ENCODE measurements at regions not wholly inside any gene's neighbourhood (a gene's known extent, or its start where the extent isn't known, plus 50 kb on each side); places are given as distances from the start of the nearest gene placed in this dataset.

- H3K9me3 ChIP-seq (ENCODE audit: control insufficient read depth, insufficient read depth, low read length), result peaks cover 3% of the 10 kb centered on the region; the same call in 1 of the 2 replicates
- ChIA-PET POLR2A (no interaction called here), CTCF (interaction anchor here (0.9 kb wide), 1 partner anchor 434 kb away, joined by 6 read pairs; no protein-coding TSS in a partner anchor)
- no peak overlapping the region for H3K4me3 ChIP-seq (ENCODE audit: low read depth, low read length)
- H3K27ac ChIP-seq (ENCODE audit: low read depth, low read length), result no peak overlapping the region
- no peaks in the 10 kb centered on the region for H3K27me3 ChIP-seq (ENCODE audit: control insufficient read depth, insufficient read depth, low read length)
- TF ChIP-seq, protein P1, sequence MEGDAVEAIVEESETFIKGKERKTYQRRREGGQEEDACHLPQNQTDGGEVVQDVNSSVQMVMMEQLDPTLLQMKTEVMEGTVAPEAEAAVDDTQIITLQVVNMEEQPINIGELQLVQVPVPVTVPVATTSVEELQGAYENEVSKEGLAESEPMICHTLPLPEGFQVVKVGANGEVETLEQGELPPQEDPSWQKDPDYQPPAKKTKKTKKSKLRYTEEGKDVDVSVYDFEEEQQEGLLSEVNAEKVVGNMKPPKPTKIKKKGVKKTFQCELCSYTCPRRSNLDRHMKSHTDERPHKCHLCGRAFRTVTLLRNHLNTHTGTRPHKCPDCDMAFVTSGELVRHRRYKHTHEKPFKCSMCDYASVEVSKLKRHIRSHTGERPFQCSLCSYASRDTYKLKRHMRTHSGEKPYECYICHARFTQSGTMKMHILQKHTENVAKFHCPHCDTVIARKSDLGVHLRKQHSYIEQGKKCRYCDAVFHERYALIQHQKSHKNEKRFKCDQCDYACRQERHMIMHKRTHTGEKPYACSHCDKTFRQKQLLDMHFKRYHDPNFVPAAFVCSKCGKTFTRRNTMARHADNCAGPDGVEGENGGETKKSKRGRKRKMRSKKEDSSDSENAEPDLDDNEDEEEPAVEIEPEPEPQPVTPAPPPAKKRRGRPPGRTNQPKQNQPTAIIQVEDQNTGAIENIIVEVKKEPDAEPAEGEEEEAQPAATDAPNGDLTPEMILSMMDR (IDR thresholded peaks at IDR 0.05; ENCODE audit: low read depth, low read length), result no peak
- DNase-seq (ENCODE audit: low read depth, low spot score), result no peak
Observed at GRCh38 chr3:110646055-110646454, 425.6 kb upstream of the NECTIN3 start.

- no peaks in the 10 kb centered on the region for H3K27me3 ChIP-seq (ENCODE audit: control insufficient read depth, insufficient read depth, low read length)
- ChIA-PET POLR2A (no interaction called here), CTCF (no interaction called here)
- peaks cover 3% of the 10 kb centered on the region; the same call in 1 of the 2 replicates for H3K9me3 ChIP-seq (ENCODE audit: control insufficient read depth, insufficient read depth, low read length)
- TF ChIP-seq, protein P1 (IDR thresholded peaks at IDR 0.05; ENCODE audit: low read depth, low read length), result no peak
- H3K4me3 ChIP-seq (ENCODE audit: low read depth, low read length), result no peak overlapping the region
- no peak overlapping the region for H3K27ac ChIP-seq (ENCODE audit: low read depth, low read length)
- no peak for DNase-seq (ENCODE audit: low read depth, low spot score)
Observed at GRCh38 chr3:110646496-110646895, 425.1 kb upstream of the NECTIN3 start.

DNA sequence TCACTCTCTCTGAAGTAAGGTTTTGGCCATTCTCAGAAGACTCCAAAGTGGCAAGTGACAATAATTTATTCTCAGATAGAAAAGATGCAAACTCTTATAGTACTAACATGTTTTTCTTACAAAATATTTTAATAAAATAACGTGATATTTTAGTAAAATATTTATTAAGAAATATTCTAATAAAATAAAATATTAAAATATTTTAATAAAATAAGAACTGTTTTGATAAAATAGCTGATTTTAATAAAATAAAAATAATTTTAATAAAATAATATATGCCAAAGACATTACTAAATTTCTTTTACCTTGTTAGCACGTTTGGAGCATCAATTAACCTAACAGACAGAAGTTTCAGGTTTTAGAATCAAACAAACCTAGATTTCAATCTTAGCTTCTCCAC lies 424.0 kb upstream of the NECTIN3 start:
- Histone ChIP-seq H3K27me3 (ENCODE audit: control insufficient read depth, insufficient read depth, low read length) (no peaks in the 10 kb centered on the region), H3K27ac (ENCODE audit: low read depth, low read length) (no peak overlapping the region), H3K9me3 (ENCODE audit: control insufficient read depth, insufficient read depth, low read length) (peaks cover 3% of the 10 kb centered on the region; the same call in 1 of the 2 replicates), H3K4me3 (ENCODE audit: low read depth, low read length) (no peak overlapping the region)
- ChIA-PET CTCF (no interaction called here), POLR2A (no interaction called here)
- DNase-seq (ENCODE audit: low read depth, low spot score), result no peak
- TF ChIP-seq, protein P1 (IDR thresholded peaks at IDR 0.05; ENCODE audit: low read depth, low read length), result no peak

DNA sequence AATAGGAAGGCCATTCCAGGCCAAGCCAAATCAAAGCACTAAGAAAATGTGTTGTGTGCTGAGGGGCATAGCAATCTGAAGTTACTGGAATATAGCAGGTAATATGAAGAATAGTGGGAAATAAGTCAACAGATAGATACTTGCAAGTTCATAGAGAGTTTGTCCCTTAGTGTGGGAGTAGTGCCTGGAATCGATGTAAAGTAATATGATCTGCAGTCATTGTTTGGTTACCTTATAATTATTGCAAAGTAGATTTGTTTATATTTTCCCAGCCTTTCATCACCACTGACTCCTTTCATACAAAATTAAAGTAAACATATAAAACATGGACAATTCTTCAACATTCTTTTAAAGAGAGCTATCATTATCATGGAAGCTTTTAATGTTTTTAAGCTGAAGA lies 420.9 kb upstream of the NECTIN3 start:
- ChIA-PET POLR2A (no interaction called here), CTCF (no interaction called here)
- peak; percentile 15 for DNase-seq (ENCODE audit: low read depth, low spot score)
- H3K9me3 ChIP-seq (ENCODE audit: control insufficient read depth, insufficient read depth, low read length), result no peaks in the 10 kb centered on the region
- no peak overlapping the region for H3K4me3 ChIP-seq (ENCODE audit: low read depth, low read length)
- H3K27ac ChIP-seq (ENCODE audit: low read depth, low read length), result no peak overlapping the region
- TF ChIP-seq, protein P1 (IDR thresholded peaks at IDR 0.05; ENCODE audit: low read depth, low read length), result no peak
- no peaks in the 10 kb centered on the region for H3K27me3 ChIP-seq (ENCODE audit: control insufficient read depth, insufficient read depth, low read length)

- Histone ChIP-seq H3K4me3 (ENCODE audit: low read depth, low read length) (no peak overlapping the region), H3K27ac (ENCODE audit: low read depth, low read length) (no peak overlapping the region), H3K27me3 (ENCODE audit: control insufficient read depth, insufficient read depth, low read length) (no peaks in the 10 kb centered on the region), H3K9me3 (ENCODE audit: control insufficient read depth, insufficient read depth, low read length) (no peaks in the 10 kb centered on the region)
- TF ChIP-seq, protein P1 (IDR thresholded peaks at IDR 0.05; ENCODE audit: low read depth, low read length), result no peak
- ChIA-PET CTCF (no interaction called here), POLR2A (no interaction called here)
- no peak for DNase-seq (ENCODE audit: low read depth, low spot score)
Observed at GRCh38 chr3:110654843-110655502, 416.6 kb upstream of the NECTIN3 start.

Data from AG04450 (cell line).